ENCODE measurements at regions not wholly inside any gene's neighbourhood (a gene's known extent, or its start where the extent isn't known, plus 50 kb on each side); places are given as distances from the start of the nearest gene placed in this dataset.

DNA sequence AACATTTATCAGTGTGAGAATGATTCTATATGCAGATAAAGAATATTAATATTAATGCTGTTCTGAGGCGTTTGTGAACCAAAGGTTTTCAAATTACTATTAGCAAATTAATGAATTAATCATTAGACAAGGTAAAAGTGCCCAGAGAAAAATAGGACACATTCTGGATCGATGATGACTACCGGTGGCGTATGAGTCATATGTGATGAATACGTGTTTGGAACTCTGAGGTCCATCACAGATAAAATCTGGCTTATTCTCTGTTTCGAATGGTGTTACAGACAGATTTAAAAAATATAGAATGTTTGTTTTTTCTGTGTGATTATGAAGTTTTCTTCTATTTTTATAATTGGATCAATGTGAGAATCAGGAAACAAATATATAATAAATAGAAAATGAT is 79.2 kb upstream of the RTL1 start:
- CTCF ChIA-PET = no interaction called here
- DNase-seq (ENCODE audit: low read depth, low spot score) = no peak
- TF ChIP-seq, protein P1, sequence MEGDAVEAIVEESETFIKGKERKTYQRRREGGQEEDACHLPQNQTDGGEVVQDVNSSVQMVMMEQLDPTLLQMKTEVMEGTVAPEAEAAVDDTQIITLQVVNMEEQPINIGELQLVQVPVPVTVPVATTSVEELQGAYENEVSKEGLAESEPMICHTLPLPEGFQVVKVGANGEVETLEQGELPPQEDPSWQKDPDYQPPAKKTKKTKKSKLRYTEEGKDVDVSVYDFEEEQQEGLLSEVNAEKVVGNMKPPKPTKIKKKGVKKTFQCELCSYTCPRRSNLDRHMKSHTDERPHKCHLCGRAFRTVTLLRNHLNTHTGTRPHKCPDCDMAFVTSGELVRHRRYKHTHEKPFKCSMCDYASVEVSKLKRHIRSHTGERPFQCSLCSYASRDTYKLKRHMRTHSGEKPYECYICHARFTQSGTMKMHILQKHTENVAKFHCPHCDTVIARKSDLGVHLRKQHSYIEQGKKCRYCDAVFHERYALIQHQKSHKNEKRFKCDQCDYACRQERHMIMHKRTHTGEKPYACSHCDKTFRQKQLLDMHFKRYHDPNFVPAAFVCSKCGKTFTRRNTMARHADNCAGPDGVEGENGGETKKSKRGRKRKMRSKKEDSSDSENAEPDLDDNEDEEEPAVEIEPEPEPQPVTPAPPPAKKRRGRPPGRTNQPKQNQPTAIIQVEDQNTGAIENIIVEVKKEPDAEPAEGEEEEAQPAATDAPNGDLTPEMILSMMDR (IDR thresholded peaks at IDR 0.05; ENCODE audit: insufficient read depth, low read length, missing control alignments) = no peak
- H3K4me3 ChIP-seq (ENCODE audit: low read depth, low read length) = no peak overlapping the region
- POLR2A ChIA-PET = no interaction called here

DNA sequence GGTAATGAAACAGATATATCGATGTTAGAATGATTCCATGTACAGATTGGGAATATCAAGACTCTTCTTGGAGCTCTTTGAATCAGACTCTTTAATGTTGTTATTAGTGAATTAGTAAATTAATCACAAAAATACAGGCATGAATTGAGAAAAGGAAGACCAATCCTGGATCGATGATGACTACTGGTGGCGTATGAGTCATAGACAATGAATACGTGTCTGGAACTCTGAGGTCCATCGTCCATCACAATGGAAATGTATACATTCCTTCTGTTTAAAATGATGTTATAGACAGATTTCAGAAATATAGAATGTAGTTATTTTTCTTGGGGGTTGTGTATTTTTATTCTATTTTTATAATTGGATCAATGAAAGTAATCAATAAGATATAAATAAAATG is 80.2 kb upstream of the RTL1 start:
- DNase-seq (ENCODE audit: low read depth, low spot score) = no peak
- POLR2A ChIA-PET = no interaction called here
- CTCF ChIA-PET = no interaction called here
- TF ChIP-seq, protein P1 (IDR thresholded peaks at IDR 0.05; ENCODE audit: insufficient read depth, low read length, missing control alignments) = no peak
- no peak overlapping the region for H3K4me3 ChIP-seq (ENCODE audit: low read depth, low read length)

DNA sequence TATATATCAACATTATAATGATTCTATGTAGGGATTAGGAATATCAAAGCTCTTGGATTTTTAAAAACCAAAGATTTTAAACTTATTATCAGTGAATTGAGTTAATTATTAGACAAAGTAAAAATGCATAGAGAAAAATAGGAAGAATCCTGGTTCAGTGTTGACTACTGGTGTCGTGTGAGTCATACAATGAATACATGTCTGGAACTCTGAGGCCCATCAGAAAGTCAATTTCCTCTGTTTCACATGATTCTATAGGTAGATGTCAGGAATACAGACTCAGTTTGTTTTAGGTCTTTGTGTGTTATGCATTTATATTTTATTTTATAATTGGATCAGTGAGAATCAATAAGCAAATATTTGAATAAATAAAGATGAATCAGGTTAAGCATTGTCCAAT is 84.5 kb upstream of the RTL1 start:
- TF ChIP-seq, protein P1 (IDR thresholded peaks at IDR 0.05; ENCODE audit: insufficient read depth, low read length, missing control alignments) = no peak
- ChIA-PET CTCF (no interaction called here), POLR2A (no interaction called here)
- DNase-seq (ENCODE audit: low read depth, low spot score) = no peak
- no peak overlapping the region for H3K4me3 ChIP-seq (ENCODE audit: low read depth, low read length)

DNA sequence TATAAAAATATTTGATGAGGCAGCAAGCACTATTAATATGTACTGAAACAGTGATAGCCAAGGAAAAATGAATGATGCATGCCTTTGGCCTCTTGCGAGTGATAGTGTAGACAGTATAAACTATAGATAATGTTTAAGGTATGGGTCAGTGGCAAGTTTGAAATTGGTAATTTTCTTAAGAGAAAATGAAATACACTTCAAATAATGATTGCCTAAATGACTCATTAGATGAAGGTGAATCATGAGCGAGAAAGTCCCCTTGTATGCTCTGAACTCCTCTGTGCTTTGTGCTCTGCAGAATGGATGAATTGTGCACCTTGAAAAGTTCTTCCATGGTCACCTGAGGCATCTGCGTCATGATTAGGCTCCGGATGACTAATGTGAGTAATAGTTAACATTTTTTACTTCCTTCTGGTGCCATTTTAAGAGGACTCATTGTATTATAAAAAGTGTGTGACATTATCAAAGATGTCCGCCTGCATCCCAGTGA is 84.9 kb upstream of the RTL1 start:
- POLR2A ChIA-PET = no interaction called here
- H3K4me3 ChIP-seq (ENCODE audit: low read depth, low read length) = no peak overlapping the region
- DNase-seq (ENCODE audit: low read depth, low spot score) = no peak
- TF ChIP-seq, protein P1 (IDR thresholded peaks at IDR 0.05; ENCODE audit: insufficient read depth, low read length, missing control alignments) = no peak
- CTCF ChIA-PET = no interaction called here

DNA sequence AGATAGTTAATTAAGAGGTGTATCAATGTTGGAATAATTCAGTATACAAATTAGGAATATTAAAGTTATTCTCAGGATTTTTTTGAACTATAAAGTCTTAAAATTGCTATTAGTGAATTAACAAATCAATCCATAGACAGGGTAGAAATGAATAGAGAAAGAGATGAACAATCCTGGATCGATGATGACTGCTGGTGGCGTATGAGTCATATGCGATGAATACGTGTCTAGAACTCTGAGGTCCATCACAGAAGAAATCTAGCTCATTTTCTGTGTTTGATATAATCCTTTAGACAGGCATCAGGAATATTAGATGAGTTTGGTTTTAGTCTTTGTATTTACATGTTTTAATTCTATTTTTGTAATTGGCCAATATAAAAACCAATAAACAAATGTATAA is 85.4 kb upstream of the RTL1 start:
- CTCF ChIA-PET = no interaction called here
- POLR2A ChIA-PET = no interaction called here
- H3K4me3 ChIP-seq (ENCODE audit: low read depth, low read length) = no peak overlapping the region
- DNase-seq (ENCODE audit: low read depth, low spot score) = no peak
- TF ChIP-seq, protein P1 (IDR thresholded peaks at IDR 0.05; ENCODE audit: insufficient read depth, low read length, missing control alignments) = no peak

DNA sequence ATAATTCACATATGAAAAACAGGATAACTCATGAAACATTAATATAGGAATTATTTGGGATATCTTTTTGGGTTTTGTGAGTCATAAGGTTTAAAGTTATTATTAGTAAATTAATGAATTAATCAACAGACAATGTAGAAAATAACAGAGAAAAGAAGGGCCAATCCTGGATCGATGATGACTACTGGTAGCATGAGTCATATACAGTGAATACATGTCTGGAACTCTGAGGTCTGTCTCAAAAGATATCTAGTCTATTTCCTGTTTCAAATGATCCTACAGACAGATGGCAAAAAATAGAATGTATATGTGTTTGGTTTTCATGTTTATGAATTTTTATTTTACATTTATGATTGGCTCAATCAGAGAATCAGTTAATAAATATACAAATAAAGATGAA is 86.4 kb upstream of the RTL1 start:
- ChIA-PET POLR2A (no interaction called here), CTCF (no interaction called here)
- no peak overlapping the region for H3K4me3 ChIP-seq (ENCODE audit: low read depth, low read length)
- DNase-seq (ENCODE audit: low read depth, low spot score) = no peak
- TF ChIP-seq, protein P1 (IDR thresholded peaks at IDR 0.05; ENCODE audit: insufficient read depth, low read length, missing control alignments) = no peak

Measured in AG04449 (cell line).